ENCODE measurements at regions not wholly inside any gene's neighbourhood (a gene's known extent, or its start where the extent isn't known, plus 50 kb on each side); places are given as distances from the start of the nearest gene placed in this dataset.

DNA sequence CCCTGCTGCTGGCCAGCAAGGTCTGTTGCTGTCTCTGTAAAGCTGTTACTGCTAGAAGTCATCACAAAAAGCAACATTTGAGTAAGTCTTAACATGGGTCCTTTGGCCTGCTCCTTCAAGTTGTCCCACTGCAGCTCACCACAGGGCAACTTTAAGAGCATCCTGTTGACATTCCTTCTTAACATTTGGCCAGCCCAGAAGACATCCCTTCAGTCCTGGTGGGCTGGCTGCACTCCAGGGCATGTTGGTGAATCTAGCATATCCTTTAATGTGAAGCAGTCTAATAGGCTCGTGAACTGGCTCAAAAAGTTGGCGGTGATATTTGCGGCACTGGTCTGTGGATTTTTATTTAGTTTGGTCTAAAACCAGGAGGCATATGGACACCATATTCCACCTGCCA is 92.2 kb upstream of the MAML3 start:
- DNase-seq (ENCODE audit: low read depth), result no peak
- TF ChIP-seq, protein P1, sequence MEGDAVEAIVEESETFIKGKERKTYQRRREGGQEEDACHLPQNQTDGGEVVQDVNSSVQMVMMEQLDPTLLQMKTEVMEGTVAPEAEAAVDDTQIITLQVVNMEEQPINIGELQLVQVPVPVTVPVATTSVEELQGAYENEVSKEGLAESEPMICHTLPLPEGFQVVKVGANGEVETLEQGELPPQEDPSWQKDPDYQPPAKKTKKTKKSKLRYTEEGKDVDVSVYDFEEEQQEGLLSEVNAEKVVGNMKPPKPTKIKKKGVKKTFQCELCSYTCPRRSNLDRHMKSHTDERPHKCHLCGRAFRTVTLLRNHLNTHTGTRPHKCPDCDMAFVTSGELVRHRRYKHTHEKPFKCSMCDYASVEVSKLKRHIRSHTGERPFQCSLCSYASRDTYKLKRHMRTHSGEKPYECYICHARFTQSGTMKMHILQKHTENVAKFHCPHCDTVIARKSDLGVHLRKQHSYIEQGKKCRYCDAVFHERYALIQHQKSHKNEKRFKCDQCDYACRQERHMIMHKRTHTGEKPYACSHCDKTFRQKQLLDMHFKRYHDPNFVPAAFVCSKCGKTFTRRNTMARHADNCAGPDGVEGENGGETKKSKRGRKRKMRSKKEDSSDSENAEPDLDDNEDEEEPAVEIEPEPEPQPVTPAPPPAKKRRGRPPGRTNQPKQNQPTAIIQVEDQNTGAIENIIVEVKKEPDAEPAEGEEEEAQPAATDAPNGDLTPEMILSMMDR (IDR thresholded peaks at IDR 0.05; ENCODE audit: insufficient read depth, low read depth, low read length), result no peak

DNA sequence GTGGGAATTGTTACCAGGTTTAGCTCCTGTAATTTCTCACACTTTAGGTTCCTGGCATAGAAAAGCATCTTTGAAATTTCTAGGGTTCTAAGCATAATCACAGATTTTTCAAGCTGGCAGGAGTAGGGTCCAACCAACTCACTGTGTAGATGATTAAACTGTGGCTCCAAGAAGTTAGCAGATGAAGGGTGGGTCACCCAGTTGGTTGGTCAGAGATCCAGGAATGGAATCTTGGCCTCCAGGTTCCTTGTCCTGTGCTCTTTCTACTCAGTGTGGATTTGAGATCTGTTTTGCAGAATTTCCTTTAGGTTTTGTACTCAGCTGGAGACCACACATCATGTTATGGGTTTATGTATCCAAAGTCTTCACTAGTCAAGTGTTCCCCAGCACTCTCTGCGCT is 90.3 kb upstream of the MAML3 start:
- TF ChIP-seq, protein P1 (IDR thresholded peaks at IDR 0.05; ENCODE audit: insufficient read depth, low read depth, low read length), result no peak
- DNase-seq (ENCODE audit: low read depth), result no peak
- H3K4me3 ChIP-seq (ENCODE audit: low read depth, low read length), result no peak overlapping the region

More for the DNA sequence above, 92.2 kb upstream of the MAML3 start:
- no peak overlapping the region for H3K4me3 ChIP-seq (ENCODE audit: low read depth, low read length)

DNA sequence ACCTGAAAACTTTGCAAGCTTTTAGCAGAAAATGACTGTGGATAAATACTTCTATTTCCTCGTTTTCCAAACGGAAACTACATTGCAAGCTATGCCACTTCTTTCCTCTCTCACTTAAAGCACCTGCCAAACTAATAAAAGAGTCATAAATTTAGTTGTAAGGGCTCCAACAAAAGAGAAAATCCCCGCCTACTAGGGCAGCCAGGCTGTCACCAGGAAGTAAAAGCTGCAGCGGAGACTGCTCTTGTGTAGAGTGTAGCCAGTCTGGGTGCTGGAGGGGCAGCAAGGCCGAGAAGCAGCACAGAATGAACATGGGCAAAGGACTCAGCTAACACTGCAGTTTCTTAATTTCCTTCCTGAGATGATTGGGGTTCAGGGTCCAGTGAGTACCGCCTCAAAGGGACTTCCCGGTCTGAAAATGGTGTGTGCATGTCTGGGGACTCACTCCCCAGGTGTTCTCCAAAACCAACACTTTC is 89.3 kb upstream of the MAML3 start:
- TF ChIP-seq, protein P1 (IDR thresholded peaks at IDR 0.05; ENCODE audit: insufficient read depth, low read depth, low read length), result no peak
- no peak for DNase-seq (ENCODE audit: low read depth)
- H3K4me3 ChIP-seq (ENCODE audit: low read depth, low read length), result no peak overlapping the region

DNA sequence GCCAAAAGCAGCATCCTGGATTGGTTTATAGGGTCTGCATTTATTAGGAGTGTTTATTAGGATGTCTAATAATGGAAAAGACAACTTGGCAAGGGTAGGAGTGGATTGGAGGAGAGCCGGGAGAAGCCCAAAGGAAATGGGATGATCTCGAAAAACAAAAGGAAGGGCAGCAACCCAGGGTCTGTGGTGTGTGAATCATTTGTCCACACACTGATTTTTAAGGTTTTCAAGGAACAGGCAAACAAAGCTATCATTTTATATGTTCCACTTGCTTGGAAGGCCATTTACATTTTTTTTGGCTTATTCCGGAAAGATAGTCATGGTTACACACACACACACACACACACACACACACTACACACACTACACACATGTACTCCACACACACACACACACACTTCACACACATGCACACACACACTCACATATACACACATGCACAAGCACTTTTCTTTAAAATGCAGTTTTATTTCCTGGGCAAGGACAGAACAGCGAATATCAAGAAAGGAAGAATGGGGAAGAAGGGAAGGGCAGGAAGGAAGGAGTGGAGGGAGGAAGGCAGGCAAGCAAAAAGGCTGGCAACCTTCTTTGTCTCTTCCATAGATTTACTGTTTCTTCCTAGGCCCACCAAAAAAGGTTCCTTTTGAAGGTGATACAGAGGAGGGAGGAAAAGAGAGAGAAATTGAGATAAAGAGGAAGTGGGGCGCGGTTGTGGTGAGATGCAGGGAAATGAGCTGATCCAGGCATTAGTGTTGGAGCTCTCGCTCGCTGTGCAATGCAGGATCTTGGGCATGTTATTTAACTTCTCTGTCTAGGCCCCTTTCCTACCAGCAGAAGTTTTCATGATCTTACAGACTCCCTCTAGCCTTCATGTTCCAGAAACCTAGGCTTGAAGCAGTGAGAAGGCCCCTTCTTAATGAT is 88.6 kb upstream of the MAML3 start:
- TF ChIP-seq, protein P1 (IDR thresholded peaks at IDR 0.05; ENCODE audit: insufficient read depth, low read depth, low read length), result no peak
- H3K4me3 ChIP-seq (ENCODE audit: low read depth, low read length), result no peak overlapping the region
- no peak for DNase-seq (ENCODE audit: low read depth)

DNA sequence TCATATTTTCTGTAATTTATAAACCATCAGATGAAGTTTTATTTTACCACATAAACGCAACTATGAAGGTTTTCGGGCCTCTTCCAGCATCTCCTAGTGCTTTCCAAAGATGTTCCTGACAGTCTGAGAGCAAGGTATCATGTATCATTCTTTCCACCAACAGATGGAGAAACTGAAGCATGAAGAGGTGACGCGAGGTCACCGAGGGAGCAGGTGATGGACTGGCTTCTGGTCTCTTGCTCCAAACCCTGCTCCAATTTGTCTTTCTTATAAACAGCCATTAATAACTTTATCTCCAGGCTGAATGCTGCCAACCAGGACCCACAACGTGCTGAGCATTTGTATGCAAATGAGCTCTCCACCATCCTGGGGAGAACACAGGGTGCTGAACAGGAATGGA is 86.3 kb upstream of the MAML3 start:
- TF ChIP-seq, protein P1 (IDR thresholded peaks at IDR 0.05; ENCODE audit: insufficient read depth, low read depth, low read length), result no peak
- no peak overlapping the region for H3K4me3 ChIP-seq (ENCODE audit: low read depth, low read length)
- no peak for DNase-seq (ENCODE audit: low read depth)

DNA sequence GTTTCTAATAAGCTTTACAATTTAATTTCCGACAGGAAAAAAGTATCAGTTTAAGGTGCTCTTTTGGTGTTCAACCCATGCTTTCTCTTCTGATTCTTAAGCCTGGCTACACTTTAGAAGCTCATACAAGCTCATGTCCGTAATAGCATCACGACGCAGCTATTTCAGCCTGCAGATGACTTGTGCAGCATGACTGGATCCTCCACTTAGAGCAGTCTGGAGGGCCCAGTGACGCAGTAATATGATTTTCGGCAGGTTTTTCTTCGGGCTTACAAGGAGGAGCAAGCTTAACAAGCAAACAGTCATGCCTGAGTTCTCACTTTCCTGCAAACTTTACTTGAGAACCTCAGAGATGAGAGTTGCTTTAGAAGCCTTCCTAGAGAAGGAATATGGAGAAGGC is 85.3 kb upstream of the MAML3 start:
- no peak for DNase-seq (ENCODE audit: low read depth)
- no peak overlapping the region for H3K4me3 ChIP-seq (ENCODE audit: low read depth, low read length)
- TF ChIP-seq, protein P1 (IDR thresholded peaks at IDR 0.05; ENCODE audit: insufficient read depth, low read depth, low read length), result no peak
